Skeletal muscle tissue (tissue), 3 donors: ENCODE measurements at regions not wholly inside any gene's neighbourhood (a gene's known extent, or its start where the extent isn't known, plus 50 kb on each side); places are given as distances from the start of the nearest gene placed in this dataset.

Experiments
- H3K27ac ChIP-seq: one replicate; pipeline ENCODE4 v1.7.0; 2013; ENCODE audit warnings: mild to moderate bottlenecking, low read depth, low read length, inconsistent platforms
- H3K27me3 ChIP-seq, 3 donors: one replicate each; pipeline ENCODE4 v1.7.0; 2013; ENCODE audit warnings: low read length in 3 of 3; ENCODE audit not compliant: control insufficient read depth in 3 of 3, insufficient read depth in 3 of 3
- H3K36me3 ChIP-seq, 3 donors: one replicate each; pipeline ENCODE4 v1.7.0; 2013; ENCODE audit warnings: low read length in 3 of 3; ENCODE audit not compliant: control insufficient read depth in 3 of 3, insufficient read depth in 3 of 3
- H3K4me1 ChIP-seq, 3 donors: one replicate each; pipeline ENCODE4 v1.7.0; 2013; ENCODE audit warnings: low read length in 3 of 3, mild to moderate bottlenecking in 3 of 3; ENCODE audit not compliant: control insufficient read depth in 3 of 3, insufficient read depth in 3 of 3
- H3K4me3 ChIP-seq, 3 donors: one replicate each; pipeline ENCODE4 v1.7.0; 2013; ENCODE audit warnings: low read length in 3 of 3
- H3K9ac ChIP-seq, 3 donors: one replicate each; pipeline ENCODE4 v1.7.0; 2013; ENCODE audit warnings: low read length in 3 of 3, mild to moderate bottlenecking in 3 of 3, moderate library complexity in 2 of 3, low read depth in 1 of 3
- H3K9me3 ChIP-seq, 3 donors: one replicate each; pipeline ENCODE4 v1.7.0; 2013; ENCODE audit warnings: low read length in 3 of 3; ENCODE audit not compliant: control insufficient read depth in 3 of 3
- donor health status: Osteomylitis.

DNA sequence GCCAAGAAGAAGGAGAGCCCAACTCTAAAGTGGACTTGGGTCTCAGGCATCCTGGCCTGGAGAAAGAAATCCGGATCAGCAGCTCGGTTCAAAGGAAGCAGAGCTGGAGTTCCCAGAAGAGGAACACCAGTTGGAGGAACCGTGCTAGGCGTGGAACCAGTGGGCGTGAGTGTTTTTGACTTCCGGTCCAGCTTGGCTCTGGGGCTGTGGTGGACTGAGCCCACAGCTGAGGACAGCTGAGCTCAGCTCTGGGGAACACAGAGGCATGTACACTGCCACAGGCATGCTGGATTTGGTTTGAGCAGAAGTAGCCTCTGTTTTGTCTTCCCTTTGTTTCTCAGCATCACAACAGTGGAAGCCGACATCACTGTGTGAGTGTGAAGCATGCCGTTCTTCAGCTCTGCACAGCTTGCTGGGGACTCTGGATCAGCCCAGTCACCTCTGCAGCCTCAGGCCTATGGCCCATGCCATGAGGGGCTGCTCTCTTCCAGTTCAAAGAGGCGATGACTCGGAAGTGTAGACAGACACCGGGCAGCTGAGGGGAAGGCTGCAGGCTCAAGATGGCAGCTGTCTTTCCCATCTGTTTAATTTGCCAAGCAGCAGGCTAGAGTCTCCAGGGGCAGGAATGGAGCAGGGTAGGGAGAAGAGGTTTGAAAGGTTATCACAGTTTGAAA, 185.8 kb upstream of the UBE3A start:
- Histone ChIP-seq H3K27ac (no peak overlapping the region), H3K36me3 (no peaks in the 10 kb centered on the region), H3K4me1 (peaks cover 0 to 3% (median 3%) of the 10 kb centered on the region in 3 donors), H3K27me3 (peaks cover 0 to 6% (median 2%) of the 10 kb centered on the region in 3 donors), H3K9ac (no peak overlapping the region), H3K9me3 (no peaks in the 10 kb centered on the region), H3K4me3 (no peak overlapping the region)

DNA sequence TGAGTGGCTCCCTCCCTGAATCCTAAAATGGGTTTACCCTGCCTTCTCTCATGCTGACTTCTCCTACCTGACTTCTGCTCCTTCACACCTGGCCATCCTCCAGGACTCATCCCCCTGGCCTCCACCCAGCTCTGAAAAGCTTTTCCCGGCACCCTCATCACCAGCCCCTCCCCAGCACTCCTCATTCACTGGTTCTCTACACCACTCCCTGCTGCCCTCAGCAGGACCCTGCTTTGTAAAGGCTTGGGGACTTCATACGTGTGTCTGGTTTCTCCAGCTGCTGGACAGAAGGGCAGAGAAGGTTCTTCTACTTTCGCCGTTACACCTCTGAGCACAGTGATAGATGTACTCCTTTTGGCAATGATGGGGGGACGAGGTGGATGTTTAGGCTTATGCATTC, 184.9 kb upstream of the UBE3A start:
- no peak overlapping the region for H3K4me3 ChIP-seq
- H3K27me3 ChIP-seq, result peaks cover 0 to 6% (median 2%) of the 10 kb centered on the region in 3 donors
- H3K36me3 ChIP-seq, result no peaks in the 10 kb centered on the region
- no peak overlapping the region for H3K27ac ChIP-seq
- peaks cover 0 to 3% (median 3%) of the 10 kb centered on the region in 3 donors for H3K4me1 ChIP-seq
- no peak overlapping the region for H3K9ac ChIP-seq
- H3K9me3 ChIP-seq, result no peaks in the 10 kb centered on the region

DNA sequence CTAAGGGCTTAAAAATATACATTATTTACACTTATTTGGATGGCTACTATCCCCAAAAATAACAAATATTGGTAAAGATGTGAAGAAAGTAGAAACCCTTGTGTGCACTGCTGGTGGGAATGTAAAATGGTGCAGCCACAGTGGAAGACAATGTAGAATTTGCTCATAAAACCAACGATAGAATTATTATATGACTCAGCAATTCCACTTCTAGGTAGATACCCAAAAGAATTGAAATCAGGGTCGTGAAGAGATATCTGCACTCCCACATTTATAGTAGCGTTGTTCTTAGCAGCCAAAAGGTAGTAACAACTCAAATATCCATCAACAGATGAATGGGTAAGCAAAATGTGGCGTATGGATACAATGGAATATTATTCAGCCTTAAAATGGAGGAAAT, 181.6 kb upstream of the UBE3A start:
- no peaks in the 10 kb centered on the region for H3K36me3 ChIP-seq
- H3K9ac ChIP-seq, result no peak overlapping the region
- no peak overlapping the region for H3K4me3 ChIP-seq
- no peak overlapping the region for H3K27ac ChIP-seq
- peaks cover 0 to 3% (median 3%) of the 10 kb centered on the region in 3 donors for H3K4me1 ChIP-seq
- H3K9me3 ChIP-seq, result peaks cover 0 to 2% (median 0%) of the 10 kb centered on the region in 3 donors
- peaks cover 0 to 6% (median 2%) of the 10 kb centered on the region in 3 donors for H3K27me3 ChIP-seq

DNA sequence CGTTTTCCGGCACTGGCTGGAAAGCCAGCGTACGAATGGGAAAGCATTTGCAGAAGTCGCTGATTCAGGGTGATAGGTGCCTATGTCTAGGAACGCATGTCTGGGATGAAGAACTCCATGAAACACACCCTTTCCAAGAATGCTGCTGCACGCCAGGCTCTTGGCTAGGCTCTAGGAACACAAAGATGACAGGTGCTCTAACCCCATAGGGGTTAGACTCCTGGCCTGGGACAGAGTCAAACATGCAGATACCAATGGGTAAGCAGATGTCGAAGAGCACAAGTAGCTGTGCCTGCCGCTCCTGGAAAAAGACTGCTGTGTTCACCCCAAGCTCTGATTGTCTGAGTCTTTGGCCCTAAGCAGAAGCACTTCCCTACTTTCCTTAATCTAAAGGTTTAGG, 180.9 kb upstream of the UBE3A start:
- H3K27ac ChIP-seq, result no peak overlapping the region
- H3K4me3 ChIP-seq, result no peak overlapping the region
- H3K9ac ChIP-seq, result no peak overlapping the region
- H3K27me3 ChIP-seq, result peaks cover 0 to 6% (median 2%) of the 10 kb centered on the region in 3 donors
- H3K4me1 ChIP-seq, result peaks cover 0 to 3% (median 1%) of the 10 kb centered on the region in 3 donors
- H3K36me3 ChIP-seq, result no peaks in the 10 kb centered on the region
- H3K9me3 ChIP-seq, result peaks cover 0 to 2% (median 0%) of the 10 kb centered on the region in 3 donors

DNA sequence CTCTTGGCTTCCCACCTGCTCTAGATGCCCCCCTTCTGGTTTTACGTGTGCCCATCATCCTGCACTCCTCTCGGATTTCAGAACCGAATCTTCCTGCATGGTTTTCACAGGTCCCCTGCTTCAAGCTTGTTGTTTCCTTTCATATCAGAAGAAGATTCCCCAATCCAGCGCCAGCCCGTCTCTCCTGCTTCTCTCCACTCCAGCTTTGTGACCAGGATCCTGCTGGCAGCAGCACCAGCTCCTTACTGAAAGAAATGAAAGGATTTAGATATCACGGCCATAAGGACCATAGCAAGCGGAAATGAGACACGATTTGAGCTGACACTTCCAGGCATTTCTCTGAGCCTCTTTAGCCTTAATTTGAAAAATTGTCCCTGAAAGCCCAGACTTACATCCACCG, 180.3 kb upstream of the UBE3A start:
- Histone ChIP-seq H3K27me3 (peaks cover 0 to 6% (median 0%) of the 10 kb centered on the region in 3 donors), H3K9ac (no peak overlapping the region), H3K9me3 (peaks cover 0 to 2% (median 0%) of the 10 kb centered on the region in 3 donors), H3K4me1 (peaks cover 0 to 3% (median 0%) of the 10 kb centered on the region in 3 donors), H3K4me3 (no peak overlapping the region), H3K36me3 (no peaks in the 10 kb centered on the region), H3K27ac (no peak overlapping the region)

DNA sequence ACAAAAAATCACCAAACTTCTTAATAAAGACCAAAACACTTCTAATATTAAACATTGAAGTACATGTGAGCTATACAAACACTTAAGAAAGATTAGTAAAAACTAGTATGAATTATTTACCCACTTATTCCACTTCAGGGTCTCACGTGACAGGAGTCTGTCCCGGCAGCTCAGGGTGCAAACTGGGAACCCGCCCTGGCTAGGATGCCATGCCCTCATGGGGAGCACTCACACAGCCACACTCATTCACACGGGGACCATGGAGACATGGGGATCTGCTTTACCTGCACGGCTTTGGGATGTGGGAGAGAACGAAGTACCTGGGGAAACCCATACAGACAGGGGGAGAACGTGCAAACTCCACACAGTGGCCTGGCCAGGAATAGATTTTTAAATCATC, 179.3 kb upstream of the UBE3A start:
- no peak overlapping the region for H3K9ac ChIP-seq
- H3K27me3 ChIP-seq, result peaks cover 0 to 6% (median 0%) of the 10 kb centered on the region in 3 donors
- no peaks in the 10 kb centered on the region for H3K36me3 ChIP-seq
- peaks cover 0 to 3% (median 0%) of the 10 kb centered on the region in 3 donors for H3K4me1 ChIP-seq
- H3K4me3 ChIP-seq, result no peak overlapping the region
- H3K27ac ChIP-seq, result no peak overlapping the region
- peaks cover 0 to 2% (median 0%) of the 10 kb centered on the region in 3 donors for H3K9me3 ChIP-seq

DNA sequence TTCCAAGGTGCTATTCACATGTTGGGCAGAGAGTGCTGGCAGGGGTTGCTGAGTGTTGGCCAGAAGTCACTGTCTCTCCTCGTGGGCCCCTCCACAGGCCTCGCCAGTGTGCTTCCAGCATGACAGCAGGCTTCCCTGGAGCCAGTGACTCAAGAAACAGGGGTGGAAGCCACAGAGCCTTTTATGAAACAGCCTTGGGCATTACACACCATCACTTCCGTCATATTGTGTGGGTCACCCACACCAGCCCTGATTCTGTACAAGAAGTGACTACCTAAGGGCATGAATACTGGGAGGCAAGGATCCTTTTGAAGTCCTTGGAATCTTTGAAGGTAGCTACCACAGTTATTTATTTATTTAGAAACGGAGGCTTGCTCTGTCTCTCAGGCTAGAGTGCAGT, 177.6 kb upstream of the UBE3A start:
- H3K4me3 ChIP-seq, result no peak overlapping the region
- peaks cover 0 to 3% (median 3%) of the 10 kb centered on the region in 3 donors for H3K4me1 ChIP-seq
- H3K9ac ChIP-seq, result no peak overlapping the region
- H3K27me3 ChIP-seq, result peaks cover 0 to 5% (median 0%) of the 10 kb centered on the region in 3 donors
- H3K9me3 ChIP-seq, result peaks cover 0 to 2% (median 0%) of the 10 kb centered on the region in 3 donors
- no peaks in the 10 kb centered on the region for H3K36me3 ChIP-seq
- no peak overlapping the region for H3K27ac ChIP-seq

DNA sequence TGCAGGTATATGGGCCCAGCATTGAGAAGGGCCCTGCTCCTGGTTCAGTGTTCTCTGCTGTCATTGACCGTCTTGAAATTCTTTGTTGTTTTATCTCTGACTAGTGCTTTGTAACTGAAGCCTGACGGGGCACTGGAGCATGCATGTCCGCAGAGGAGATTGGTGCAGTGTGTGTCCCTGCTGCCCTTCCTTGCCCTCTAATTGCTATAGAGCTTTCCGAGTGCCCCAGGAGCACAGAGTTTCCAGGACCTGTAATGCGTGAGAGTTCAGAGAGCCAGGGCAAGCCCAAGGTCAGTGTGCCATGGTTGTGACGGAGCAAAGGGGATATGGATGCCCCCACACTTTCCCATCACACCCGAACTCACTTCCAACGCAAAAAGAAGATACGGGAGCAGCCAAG, 174.3 kb upstream of the UBE3A start:
- Histone ChIP-seq H3K27ac (no peak overlapping the region), H3K4me1 (peaks cover 0 to 3% (median 0%) of the 10 kb centered on the region in 3 donors), H3K9me3 (peaks cover 0 to 2% (median 0%) of the 10 kb centered on the region in 3 donors), H3K4me3 (no peak overlapping the region), H3K36me3 (no peaks in the 10 kb centered on the region), H3K9ac (no peak overlapping the region), H3K27me3 (no peaks in the 10 kb centered on the region)

DNA sequence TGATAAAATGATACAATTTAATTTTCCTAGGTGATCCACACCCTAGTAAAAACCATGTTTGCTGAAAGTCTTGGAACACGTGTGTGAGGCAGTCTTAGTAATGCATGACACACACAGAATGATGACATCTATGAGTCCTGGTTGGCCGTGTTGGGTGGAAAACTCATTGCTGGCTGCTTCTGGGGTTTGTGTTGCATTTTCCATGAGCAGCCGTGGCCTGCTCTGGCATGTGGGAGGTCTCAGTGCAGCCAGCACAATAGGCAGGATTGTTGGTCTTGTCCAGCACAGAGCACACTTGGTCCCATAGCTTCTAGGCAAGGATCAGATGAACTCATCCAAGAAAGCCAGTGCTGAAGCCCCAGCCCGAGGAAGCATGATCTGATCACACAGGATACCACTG, 172.8 kb upstream of the UBE3A start:
- Histone ChIP-seq H3K9me3 (no peaks in the 10 kb centered on the region), H3K4me3 (no peak overlapping the region), H3K9ac (no peak overlapping the region), H3K27me3 (no peaks in the 10 kb centered on the region), H3K27ac (no peak overlapping the region), H3K4me1 (peaks cover 0 to 3% (median 0%) of the 10 kb centered on the region in 3 donors), H3K36me3 (no peaks in the 10 kb centered on the region)

DNA sequence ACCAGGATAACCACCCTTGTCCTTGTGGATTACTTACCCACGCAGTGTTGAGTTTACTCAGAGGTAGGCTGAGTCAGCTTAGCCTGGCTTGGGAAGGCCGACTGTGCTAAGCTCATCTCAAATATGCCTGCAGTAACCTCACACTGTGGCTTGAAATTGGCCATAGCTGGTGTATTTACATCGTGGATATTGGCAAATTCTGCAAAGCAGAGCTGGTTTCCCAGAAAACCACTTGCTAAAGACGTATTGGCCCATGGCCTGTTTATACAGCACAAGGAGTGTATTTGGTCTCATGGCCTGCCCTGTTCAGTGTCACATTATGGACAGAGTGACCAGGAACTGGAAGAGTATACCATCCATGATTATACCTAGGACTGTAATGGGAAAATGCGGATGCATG, 170.5 kb upstream of the UBE3A start:
- Histone ChIP-seq H3K36me3 (no peaks in the 10 kb centered on the region), H3K9me3 (no peaks in the 10 kb centered on the region), H3K27me3 (no peaks in the 10 kb centered on the region), H3K27ac (no peak overlapping the region), H3K9ac (no peak overlapping the region), H3K4me1 (peaks cover 0 to 3% (median 0%) of the 10 kb centered on the region in 3 donors), H3K4me3 (no peak overlapping the region)
